ENCODE measurements at regions not wholly inside any gene's neighbourhood (a gene's known extent, or its start where the extent isn't known, plus 50 kb on each side); places are given as distances from the start of the nearest gene placed in this dataset.
"Not testable (repeated sequence)": the region's sequence is repeated elsewhere in the genome, so short reads cannot be mapped to it uniquely, and the experiment has no call there.

DNA sequence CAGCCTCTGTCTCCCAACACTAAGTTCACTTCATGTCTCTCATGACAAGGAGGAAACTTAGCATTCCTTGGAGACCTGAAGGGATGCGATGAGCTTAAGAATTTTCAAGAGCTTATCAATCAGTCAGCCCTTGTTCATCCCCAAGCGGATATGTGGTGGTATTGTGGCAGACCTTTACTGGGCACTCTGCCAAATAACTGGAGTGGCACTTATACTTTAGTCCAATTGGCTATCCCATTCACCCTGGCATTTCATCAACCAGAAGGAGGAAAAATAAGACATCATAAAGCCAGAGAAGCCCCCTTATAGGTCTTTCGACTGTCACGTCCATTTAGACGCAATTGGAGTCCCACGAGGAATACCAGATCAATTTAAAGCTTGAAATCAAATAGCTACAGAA, 779.4 kb downstream of the FAM181B start:
- RAD21 ChIA-PET (ENCODE audit: unreplicated experiment); ATAC-seq; intact Hi-C loops (cut with micrococcal nuclease; ENCODE audit: unreplicated experiment); H3K4me2 ChIP-seq (ENCODE audit: control insufficient read depth, insufficient read depth); H2AFZ ChIP-seq (ENCODE audit: control insufficient read depth, low read depth, low read length); H3K4me1 ChIP-seq (ENCODE audit: control insufficient read depth, insufficient read depth, low read length); H3K27me3 ChIP-seq (replicated peaks in 1 of 2; ENCODE audit: control insufficient read depth in 2 of 2, insufficient read depth in 2 of 2, low read length in 1 of 2); H3K36me3 ChIP-seq (ENCODE audit: control insufficient read depth in 2 of 2, insufficient read depth in 2 of 2, low read length in 1 of 2); SMC1A ChIA-PET (ENCODE audit: uncharacterized antibody, unreplicated experiment); DNase-seq (ENCODE audit: low read depth, low spot score); H3K4me3 ChIP-seq; FAIRE-seq; in situ Hi-C loops (cut with MboI); H3K27ac ChIP-seq (ENCODE audit: control insufficient read depth, insufficient read depth); H3K9ac ChIP-seq (ENCODE audit: control insufficient read depth, insufficient read depth, low read length); BruUV-seq (replicated peaks); H4K20me1 ChIP-seq (ENCODE audit: control insufficient read depth, insufficient read depth); H3K9me3 ChIP-seq (replicated peaks; ENCODE audit: control insufficient read depth, insufficient read depth, low read length); POLR2A ChIA-PET; H3K79me2 ChIP-seq (ENCODE audit: control insufficient read depth, insufficient read depth, low read length): not testable (repeated sequence)
- 75% methylated on average over 6 of the region's 6 CpGs for WGBS (ENCODE audit: insufficient coverage, insufficient replicate concordance, low lambda C conversion rate, missing lambda C conversion rate)
- CTCF ChIA-PET, result interaction anchor here (0.9 kb wide), 1 partner anchor 29 kb away, joined by 3 read pairs; no protein-coding TSS in a partner anchor

DNA sequence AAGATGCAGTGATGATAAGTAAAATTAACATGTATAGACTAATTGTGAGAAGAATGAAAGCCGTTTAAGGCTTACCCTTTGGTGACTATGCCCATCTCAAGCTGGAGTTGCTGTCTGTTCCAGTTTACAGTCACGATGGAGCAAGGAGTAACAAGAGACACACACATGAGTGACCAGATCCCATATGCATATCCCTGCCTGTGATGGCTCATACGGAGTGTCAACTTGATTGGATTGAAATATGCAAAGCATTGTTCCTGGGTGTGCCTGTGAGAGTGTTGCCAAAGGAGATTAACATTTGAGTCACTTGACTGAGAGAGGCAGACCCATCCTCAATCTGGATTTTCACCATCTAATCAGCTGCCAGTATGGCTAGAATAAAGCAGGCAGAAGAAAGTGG, 786.8 kb downstream of the FAM181B start:
- ATAC-seq (no peak), DNase-seq (ENCODE audit: low read depth, low spot score) (no peak), FAIRE-seq (no peak)
- no peak overlapping the region for H2AFZ ChIP-seq (ENCODE audit: control insufficient read depth, low read depth, low read length)
- H3K36me3 ChIP-seq (ENCODE audit: control insufficient read depth in 2 of 2, insufficient read depth in 2 of 2, low read length in 1 of 2), result no peaks in the 10 kb centered on the region
- H3K4me2 ChIP-seq (ENCODE audit: control insufficient read depth, insufficient read depth), result no peak overlapping the region
- H3K27ac ChIP-seq (ENCODE audit: control insufficient read depth, insufficient read depth), result no peak overlapping the region
- H3K4me1 ChIP-seq (ENCODE audit: control insufficient read depth, insufficient read depth, low read length), result no peaks in the 10 kb centered on the region
- CTCF ChIA-PET, result no interaction called here
- in situ Hi-C loops (cut with MboI), result no loop called here
- TF ChIP-seq, protein P1, sequence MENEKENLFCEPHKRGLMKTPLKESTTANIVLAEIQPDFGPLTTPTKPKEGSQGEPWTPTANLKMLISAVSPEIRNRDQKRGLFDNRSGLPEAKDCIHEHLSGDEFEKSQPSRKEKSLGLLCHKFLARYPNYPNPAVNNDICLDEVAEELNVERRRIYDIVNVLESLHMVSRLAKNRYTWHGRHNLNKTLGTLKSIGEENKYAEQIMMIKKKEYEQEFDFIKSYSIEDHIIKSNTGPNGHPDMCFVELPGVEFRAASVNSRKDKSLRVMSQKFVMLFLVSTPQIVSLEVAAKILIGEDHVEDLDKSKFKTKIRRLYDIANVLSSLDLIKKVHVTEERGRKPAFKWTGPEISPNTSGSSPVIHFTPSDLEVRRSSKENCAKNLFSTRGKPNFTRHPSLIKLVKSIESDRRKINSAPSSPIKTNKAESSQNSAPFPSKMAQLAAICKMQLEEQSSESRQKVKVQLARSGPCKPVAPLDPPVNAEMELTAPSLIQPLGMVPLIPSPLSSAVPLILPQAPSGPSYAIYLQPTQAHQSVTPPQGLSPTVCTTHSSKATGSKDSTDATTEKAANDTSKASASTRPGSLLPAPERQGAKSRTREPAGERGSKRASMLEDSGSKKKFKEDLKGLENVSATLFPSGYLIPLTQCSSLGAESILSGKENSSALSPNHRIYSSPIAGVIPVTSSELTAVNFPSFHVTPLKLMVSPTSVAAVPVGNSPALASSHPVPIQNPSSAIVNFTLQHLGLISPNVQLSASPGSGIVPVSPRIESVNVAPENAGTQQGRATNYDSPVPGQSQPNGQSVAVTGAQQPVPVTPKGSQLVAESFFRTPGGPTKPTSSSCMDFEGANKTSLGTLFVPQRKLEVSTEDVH (IDR thresholded peaks at IDR 0.05; ENCODE audit: low read depth, partially characterized antibody), result no peak
- SMC1A ChIA-PET (ENCODE audit: uncharacterized antibody, unreplicated experiment), result interaction anchor here (1.3 kb wide), 1 partner anchor 44 kb away, joined by 4 read pairs; no protein-coding TSS in a partner anchor
- POLR2A ChIA-PET, result no interaction called here
- no peaks in the 10 kb centered on the region for H4K20me1 ChIP-seq (ENCODE audit: control insufficient read depth, insufficient read depth)
- intact Hi-C loops (cut with micrococcal nuclease; ENCODE audit: unreplicated experiment), result no loop called here
- no peak overlapping the region for H3K9ac ChIP-seq (ENCODE audit: control insufficient read depth, insufficient read depth, low read length)
- RAD21 ChIA-PET (ENCODE audit: unreplicated experiment), result no interaction called here
- H3K9me3 ChIP-seq (replicated peaks; ENCODE audit: control insufficient read depth, insufficient read depth, low read length), result no peaks in the 10 kb centered on the region
- WGBS (ENCODE audit: insufficient coverage, insufficient replicate concordance, low lambda C conversion rate, missing lambda C conversion rate), result 7% methylated on average over 3 of the region's 3 CpGs
- H3K4me3 ChIP-seq, result no peak overlapping the region
- no peaks in the 10 kb centered on the region; a peak in 1 of 4 replicates for H3K27me3 ChIP-seq (replicated peaks in 1 of 2; ENCODE audit: control insufficient read depth in 2 of 2, insufficient read depth in 2 of 2, low read length in 1 of 2)
- no peaks in the 10 kb centered on the region for H3K79me2 ChIP-seq (ENCODE audit: control insufficient read depth, insufficient read depth, low read length)
- no TSS peak for BruUV-seq (replicated peaks)
